DMS153 (cell line): ENCODE measurements at regions not wholly inside any gene's neighbourhood (a gene's known extent, or its start where the extent isn't known, plus 50 kb on each side); places are given as distances from the start of the nearest gene placed in this dataset.
"Not testable (repeated sequence)": the region's sequence is repeated elsewhere in the genome, so short reads cannot be mapped to it uniquely, and the experiment has no call there.

Experiments
- DNase-seq: peaks from one replicate; lab custom pipeline; 2025; lab: John Stamatoyannopoulos, UW

GRCh38 chr2:109048163-109048562 lies 59.1 kb upstream of the EDAR start:
- DNase-seq = no peak

DNA sequence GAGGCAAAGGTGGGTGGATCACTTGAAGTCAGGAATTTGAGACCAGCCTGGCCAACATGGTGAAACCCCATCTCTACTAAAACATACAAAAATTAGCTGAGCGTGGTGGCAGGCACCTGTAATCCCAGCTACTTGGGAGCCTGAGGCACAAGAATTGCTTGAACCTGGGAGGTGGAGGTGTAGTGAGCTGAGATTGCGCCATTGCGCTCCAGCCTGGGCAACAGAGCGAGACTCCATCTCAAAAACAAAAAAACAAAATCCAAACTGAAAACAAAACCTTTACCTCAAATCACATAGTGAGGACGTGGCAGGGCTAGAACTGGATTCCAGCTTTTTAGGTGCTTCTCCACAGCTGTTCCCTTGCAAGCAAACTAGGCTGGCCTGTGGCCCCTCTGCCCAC lies 58.5 kb upstream of the EDAR start:
- not testable (repeated sequence) for DNase-seq

- DNase-seq = no peak
These were observed 58.0 kb upstream of the EDAR start for GRCh38 chr2:109046925-109047508.

DNA sequence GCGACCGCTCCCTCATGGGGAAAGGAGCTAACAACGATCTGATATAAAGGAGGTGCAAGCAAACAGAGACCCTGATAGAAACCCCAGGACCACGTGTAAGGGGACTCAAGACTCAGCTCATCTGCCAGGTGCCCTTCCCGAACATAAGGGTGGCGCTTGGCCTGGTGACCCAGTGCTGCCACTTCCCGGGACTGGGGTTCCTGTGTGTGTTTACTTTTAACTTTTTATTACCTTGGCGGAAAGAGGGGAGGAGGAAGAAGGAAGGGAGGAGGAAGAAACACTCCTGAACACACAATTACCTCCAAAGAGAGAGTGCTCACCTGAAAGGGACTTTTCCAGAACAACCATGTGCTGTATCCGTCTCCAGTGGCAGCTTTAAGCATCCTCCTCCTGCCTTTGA lies 56.5 kb upstream of the EDAR start:
- no peak for DNase-seq

DNA sequence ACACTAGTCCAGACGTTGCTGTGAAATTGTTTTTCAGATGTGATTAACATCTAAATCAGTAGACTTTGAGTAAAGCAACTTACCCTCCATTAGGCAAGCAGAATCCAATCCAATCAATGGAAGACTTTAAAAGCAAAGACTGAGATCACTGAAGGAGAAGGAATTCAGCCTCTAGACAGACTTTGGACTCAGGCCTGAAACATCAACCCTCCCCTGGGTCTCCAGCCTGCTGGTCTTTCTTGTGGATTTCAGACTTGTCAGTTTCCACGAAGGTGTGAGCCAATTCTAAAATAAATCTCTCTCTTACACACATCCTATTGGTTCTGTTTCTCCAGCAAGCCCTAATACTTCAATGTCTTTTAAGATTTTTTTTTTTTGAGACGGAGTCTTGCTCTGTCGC lies 50.0 kb upstream of the EDAR start:
- no peak for DNase-seq
